ENCODE measurements at regions not wholly inside any gene's neighbourhood (a gene's known extent, or its start where the extent isn't known, plus 50 kb on each side); places are given as distances from the start of the nearest gene placed in this dataset.

DNA sequence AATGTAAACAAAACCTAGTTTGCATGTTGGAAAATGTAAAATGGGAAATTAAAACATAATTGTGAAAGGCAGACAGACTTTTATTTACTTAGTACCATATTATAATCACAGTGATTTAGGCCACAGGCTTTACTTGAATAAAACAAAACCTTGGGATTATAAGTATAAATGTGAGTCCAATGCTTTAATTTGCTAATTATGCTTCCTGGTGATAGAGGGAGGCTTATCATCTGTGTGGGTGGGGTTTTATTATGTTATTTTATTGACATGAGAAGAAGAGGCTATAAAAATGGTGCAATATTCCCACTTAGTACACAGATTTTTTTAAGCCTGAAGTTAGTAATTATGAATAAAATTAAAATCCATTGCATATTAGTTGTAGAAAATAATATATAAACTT, 248.3 kb upstream of the TBL1XR1 start:
- Mint-ChIP-seq H3K27me3 (ENCODE audit: unreplicated experiment) (no peaks in the 10 kb centered on the region), H3K27ac (ENCODE audit: unreplicated experiment) (no peak overlapping the region), H3K36me3 (ENCODE audit: unreplicated experiment) (no peaks in the 10 kb centered on the region), H3K9me3 (ENCODE audit: unreplicated experiment) (no peaks in the 10 kb centered on the region), H3K4me1 (ENCODE audit: unreplicated experiment) (peaks cover 22% of the 10 kb centered on the region), H3K4me3 (ENCODE audit: unreplicated experiment) (no peak overlapping the region)
- DNase-seq (ENCODE audit: extremely low spot score, unreplicated experiment), result no peak
- no peak for TF ChIP-seq CTCF (IDR thresholded peaks at IDR 0.05)

DNA sequence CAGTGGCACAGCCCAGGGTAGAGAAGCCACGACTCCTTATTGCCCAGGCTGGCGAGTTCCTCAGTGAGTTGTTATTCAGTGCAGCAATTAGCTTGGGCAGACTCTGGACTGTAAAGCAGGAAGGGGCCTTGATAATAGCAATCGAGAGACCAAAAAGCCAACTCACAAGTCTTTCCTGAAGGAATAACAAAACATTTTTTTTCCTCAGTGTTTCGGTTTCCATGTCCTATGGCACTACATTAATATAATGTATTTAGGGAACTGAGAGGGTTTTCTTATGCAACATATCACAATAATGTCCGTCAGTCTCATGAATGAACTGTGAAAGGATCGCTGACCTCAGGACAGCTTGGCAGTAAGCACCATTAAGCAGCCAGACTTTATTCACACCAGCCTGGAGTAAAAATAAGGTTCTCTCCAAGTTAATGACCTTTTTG, 248.9 kb upstream of the TBL1XR1 start:
- no peaks in the 10 kb centered on the region for H3K9me3 Mint-ChIP-seq (ENCODE audit: unreplicated experiment)
- no peaks in the 10 kb centered on the region for H3K27me3 Mint-ChIP-seq (ENCODE audit: unreplicated experiment)
- no peaks in the 10 kb centered on the region for H3K36me3 Mint-ChIP-seq (ENCODE audit: unreplicated experiment)
- no peak for TF ChIP-seq CTCF (IDR thresholded peaks at IDR 0.05)
- H3K27ac Mint-ChIP-seq (ENCODE audit: unreplicated experiment), result no peak overlapping the region
- DNase-seq (ENCODE audit: extremely low spot score, unreplicated experiment), result no peak
- peaks cover 22% of the 10 kb centered on the region for H3K4me1 Mint-ChIP-seq (ENCODE audit: unreplicated experiment)
- H3K4me3 Mint-ChIP-seq (ENCODE audit: unreplicated experiment), result no peak overlapping the region

DNA sequence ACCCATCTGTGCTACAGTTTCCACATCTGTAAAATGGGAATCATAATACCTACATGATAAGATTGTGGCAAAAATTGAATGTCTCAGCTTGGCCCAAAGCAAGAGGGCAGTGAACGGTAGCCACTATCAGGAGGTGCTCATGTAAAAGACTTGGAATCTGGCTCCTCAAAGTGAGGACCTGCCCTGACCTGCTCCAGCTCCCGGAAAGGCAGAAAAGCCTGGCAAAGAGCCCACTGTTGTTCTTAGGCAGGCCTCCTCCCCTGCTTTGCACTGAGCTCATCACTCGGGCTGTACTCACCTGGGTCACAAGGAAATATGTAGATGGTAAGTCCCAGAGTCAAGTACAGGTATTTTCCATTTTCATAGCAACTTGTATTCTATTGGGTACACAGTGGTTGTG, 250.7 kb upstream of the TBL1XR1 start:
- no peak for TF ChIP-seq CTCF (IDR thresholded peaks at IDR 0.05)
- Mint-ChIP-seq H3K9me3 (ENCODE audit: unreplicated experiment) (no peaks in the 10 kb centered on the region), H3K4me1 (ENCODE audit: unreplicated experiment) (peaks cover 15% of the 10 kb centered on the region), H3K27me3 (ENCODE audit: unreplicated experiment) (no peaks in the 10 kb centered on the region), H3K27ac (ENCODE audit: unreplicated experiment) (no peak overlapping the region), H3K4me3 (ENCODE audit: unreplicated experiment) (no peak overlapping the region), H3K36me3 (ENCODE audit: unreplicated experiment) (no peaks in the 10 kb centered on the region)
- no peak for DNase-seq (ENCODE audit: extremely low spot score, unreplicated experiment)

DNA sequence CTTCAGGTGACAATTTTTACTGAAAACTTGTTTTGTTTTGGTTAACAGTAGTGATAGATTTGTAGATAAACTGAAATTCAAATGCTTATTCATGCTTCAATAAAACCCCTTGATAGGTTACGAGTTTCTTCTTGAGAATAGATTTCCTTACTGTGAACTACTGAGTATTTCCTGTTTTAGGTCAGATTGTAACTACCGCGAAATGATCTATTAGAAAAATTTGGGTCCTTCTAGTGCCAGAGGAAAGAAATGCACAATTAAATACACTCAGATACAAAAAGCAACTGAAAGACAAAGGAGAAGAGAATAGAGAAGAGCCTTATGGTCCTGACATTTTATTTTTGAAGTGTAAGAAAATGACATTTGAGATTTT, 251.7 kb upstream of the TBL1XR1 start:
- peak overlapping the region; percentile 39 for H3K27ac Mint-ChIP-seq (ENCODE audit: unreplicated experiment)
- H3K4me1 Mint-ChIP-seq (ENCODE audit: unreplicated experiment), result peaks cover 8% of the 10 kb centered on the region
- TF ChIP-seq CTCF (IDR thresholded peaks at IDR 0.05), result no peak
- DNase-seq (ENCODE audit: extremely low spot score, unreplicated experiment), result no peak
- H3K36me3 Mint-ChIP-seq (ENCODE audit: unreplicated experiment), result no peaks in the 10 kb centered on the region
- H3K9me3 Mint-ChIP-seq (ENCODE audit: unreplicated experiment), result no peaks in the 10 kb centered on the region
- no peak overlapping the region for H3K4me3 Mint-ChIP-seq (ENCODE audit: unreplicated experiment)
- H3K27me3 Mint-ChIP-seq (ENCODE audit: unreplicated experiment), result no peaks in the 10 kb centered on the region

DNA sequence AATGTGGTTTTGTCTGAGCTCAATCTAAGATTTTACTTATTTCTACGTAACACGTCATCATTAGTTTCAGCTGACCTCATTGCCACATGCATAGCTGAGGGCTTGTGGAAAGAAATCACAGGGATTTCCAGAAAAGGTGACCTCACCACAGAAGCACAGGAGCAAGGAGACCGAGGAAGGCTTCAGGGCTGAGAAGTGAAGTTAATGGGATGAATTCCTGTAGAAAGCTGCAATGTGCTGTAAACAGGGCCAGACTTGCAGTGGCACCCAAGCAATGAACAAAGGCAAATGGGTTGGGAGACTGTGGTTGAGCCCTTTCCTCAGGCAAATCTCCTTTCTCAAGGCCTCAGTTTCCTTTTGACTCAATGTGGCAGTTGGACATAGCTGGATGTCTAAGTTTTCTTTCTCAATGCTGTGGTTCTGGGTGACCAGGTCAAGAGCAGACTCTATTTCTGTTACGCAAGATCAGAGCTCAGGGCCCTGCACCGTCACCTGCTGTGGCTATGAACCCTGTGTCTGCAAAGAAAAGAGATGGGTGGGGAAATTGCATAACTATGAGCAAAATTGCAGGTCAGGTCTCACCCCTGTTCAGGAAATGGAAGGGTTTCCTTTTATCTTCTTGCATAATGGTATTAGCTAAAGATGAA, 252.2 kb upstream of the TBL1XR1 start:
- no peak overlapping the region for H3K4me3 Mint-ChIP-seq (ENCODE audit: unreplicated experiment)
- DNase-seq (ENCODE audit: extremely low spot score, unreplicated experiment), result no peak

More for the DNA sequence above, 252.2 kb upstream of the TBL1XR1 start:
- Mint-ChIP-seq H3K9me3 (ENCODE audit: unreplicated experiment) (no peaks in the 10 kb centered on the region), H3K36me3 (ENCODE audit: unreplicated experiment) (no peaks in the 10 kb centered on the region), H3K27me3 (ENCODE audit: unreplicated experiment) (no peaks in the 10 kb centered on the region), H3K27ac (ENCODE audit: unreplicated experiment) (peak overlapping the region; percentile 39), H3K4me1 (ENCODE audit: unreplicated experiment) (peaks cover 8% of the 10 kb centered on the region)
- no peak for TF ChIP-seq CTCF (IDR thresholded peaks at IDR 0.05)
